DMS114 treated with DMSO at 0.1 percent for 48 hours (cell line): ENCODE measurements at regions not wholly inside any gene's neighbourhood (a gene's known extent, or its start where the extent isn't known, plus 50 kb on each side); places are given as distances from the start of the nearest gene placed in this dataset.
"Not testable (repeated sequence)": the region's sequence is repeated elsewhere in the genome, so short reads cannot be mapped to it uniquely, and the experiment has no call there.

ENCODE experiments used
- DNase-seq: peaks from one replicate; lab custom pipeline; 2025; ENCODE audit not compliant: unreplicated experiment; lab: John Stamatoyannopoulos, UW

- DNase-seq = no peak
Observed at GRCh38 chr21:15932726-15933125, 202.9 kb downstream of the USP25 start.

- no peak for DNase-seq
Observed at GRCh38 chr21:15935530-15935929, 205.7 kb downstream of the USP25 start.

GRCh38 chr21:15943009-15943666, 213.4 kb downstream of the USP25 start:
- DNase-seq = no peak

- DNase-seq = no peak
Observed at GRCh38 chr21:15947677-15948076, 217.9 kb downstream of the USP25 start.

- no peak for DNase-seq
Observed at GRCh38 chr21:15953551-15954116, 223.9 kb downstream of the USP25 start.

GRCh38 chr21:15964236-15964855, 234.6 kb downstream of the USP25 start:
- DNase-seq = no peak

GRCh38 chr21:15966231-15966630, 236.4 kb downstream of the USP25 start:
- no peak for DNase-seq

GRCh38 chr21:15966651-15967050, 236.9 kb downstream of the USP25 start:
- DNase-seq = no peak

GRCh38 chr21:15967661-15968060, 237.9 kb downstream of the USP25 start:
- DNase-seq = no peak

- DNase-seq = no peak
Observed at GRCh38 chr21:15968776-15969310, 239.1 kb downstream of the USP25 start.

- no peak for DNase-seq
Observed at GRCh38 chr21:15976807-15977206, 247.0 kb downstream of the USP25 start.

- no peak for DNase-seq
Observed at GRCh38 chr21:15978215-15978738, 248.5 kb downstream of the USP25 start.

GRCh38 chr21:15979493-15979892, 249.7 kb downstream of the USP25 start:
- DNase-seq = not testable (repeated sequence)

- no peak for DNase-seq
Observed at GRCh38 chr21:15986277-15986676, 256.5 kb downstream of the USP25 start.

- DNase-seq = no peak
Observed at GRCh38 chr21:15992171-15992570, 262.4 kb downstream of the USP25 start.

- DNase-seq = no peak
Observed at GRCh38 chr21:15993951-15994350, 264.2 kb downstream of the USP25 start.

GRCh38 chr21:15999741-16000140, 270.0 kb downstream of the USP25 start:
- no peak for DNase-seq

GRCh38 chr21:16002874-16003466, 273.2 kb downstream of the USP25 start:
- DNase-seq = no peak

GRCh38 chr21:16004086-16004485, 274.3 kb downstream of the USP25 start:
- DNase-seq = no peak

GRCh38 chr21:16004523-16004922, 274.7 kb downstream of the USP25 start:
- no peak for DNase-seq

GRCh38 chr21:16005996-16006395, 276.2 kb downstream of the USP25 start:
- no peak for DNase-seq

- no peak for DNase-seq
Observed at GRCh38 chr21:16007943-16008342, 278.2 kb downstream of the USP25 start.
